Panc1 (cell line): ENCODE measurements at regions not wholly inside any gene's neighbourhood (a gene's known extent, or its start where the extent isn't known, plus 50 kb on each side); places are given as distances from the start of the nearest gene placed in this dataset.

Experiments used
- ATAC-seq: fragments of 200-7000 bp; cut with Tn5 transposase; 2 replicates; pipeline ENCODE4 v1.9.1; 2020; ENCODE audit warnings: mild to moderate bottlenecking, moderate library complexity
- BruUV-seq: library from RNA; stranded (reverse); fragments of 400-500 nt; replicated peaks from 2 replicates; lab custom pipeline; 2021; lab: Mats Ljungman, UMichigan
- CTCF ChIA-PET: fragments of 300-600 bp; sonication (Branson Sonifier 250); formaldehyde crosslinking; loops from one replicate; lab custom pipeline; 2022; ENCODE audit warnings: antibody characterized with exemption; lab: Charles Lee
- POLR2A ChIA-PET: fragments of 300-600 bp; sonication (Branson Sonifier 250); formaldehyde crosslinking; loops from one replicate; lab custom pipeline; 2022; ENCODE audit warnings: antibody characterized with exemption; lab: Charles Lee
- DNase-seq: peaks from one replicate; pipeline ENCODE4 v3.0.0-alpha.2; 2010; ENCODE audit warnings: low read depth, low spot score
- H3K27ac ChIP-seq: 2 replicates; pipeline ENCODE4 v1.5.1; 2011; ENCODE audit warnings: mild to moderate bottlenecking, low read length, inconsistent platforms
- H3K27me3 ChIP-seq: fragments of 200-500 bp; sonication (Bioruptor generic); 2 replicates; pipeline ENCODE4 v1.6.0; 2014; ENCODE audit warnings: low read length, inconsistent platforms; ENCODE audit not compliant: control insufficient read depth, insufficient read depth
- H3K36me3 ChIP-seq: fragments of 200-500 bp; sonication (Bioruptor generic); 2 replicates; pipeline ENCODE4 v1.5.1; 2014; ENCODE audit warnings: inconsistent platforms, mild to moderate bottlenecking, low read length, moderate library complexity; ENCODE audit not compliant: control insufficient read depth, insufficient read depth
- H3K4me1 ChIP-seq: 2 replicates; pipeline ENCODE4 v1.5.1; 2011; ENCODE audit warnings: inconsistent platforms, mild to moderate bottlenecking, low read length, moderate library complexity; ENCODE audit not compliant: control insufficient read depth, insufficient read depth
- H3K4me3 ChIP-seq, 2 experiments: 2 replicates each; pipeline ENCODE4 v1.5.1; 2011 to 2012; ENCODE audit warnings: low read depth in 2 of 2, low read length in 2 of 2, mild to moderate bottlenecking in 2 of 2, inconsistent platforms in 1 of 2, moderate library complexity in 1 of 2
- H3K9me3 ChIP-seq: fragments of 200-500 bp; sonication (Bioruptor generic); 2 replicates; pipeline ENCODE4 v1.5.1; 2014; ENCODE audit warnings: low read depth, mild to moderate bottlenecking, inconsistent platforms, low read length, moderate library complexity; ENCODE audit not compliant: control insufficient read depth, insufficient read depth
- CTCF ChIP-seq: fragments of 450-650 bp; IDR thresholded peaks from 2 replicates; pipeline ENCODE4 v1.5.1; 2017; ENCODE audit warnings: mild to moderate bottlenecking
- POLR2AphosphoS5 ChIP-seq: IDR thresholded peaks from 2 replicates; pipeline ENCODE4 v1.6.1; 2012; ENCODE audit warnings: mild to moderate bottlenecking, low read depth, low read length, moderate library complexity
- REST ChIP-seq, 2 experiments: IDR thresholded peaks; 2 replicates each; pipeline ENCODE4 v1.6.1; 2011 to 2012; ENCODE audit warnings: low read depth in 2 of 2, control low read depth in 1 of 2, low read length in 1 of 2, mild to moderate bottlenecking in 1 of 2, moderate library complexity in 1 of 2; ENCODE audit not compliant: insufficient read depth in 1 of 2
- SIN3A ChIP-seq: IDR thresholded peaks from 2 replicates; pipeline ENCODE4 v1.6.1; 2012; ENCODE audit warnings: low read depth, mild to moderate bottlenecking, low read length, moderate library complexity, borderline replicate concordance; ENCODE audit not compliant: insufficient read depth
- TCF7L2 ChIP-seq: IDR thresholded peaks from 2 replicates; pipeline ENCODE4 v1.6.1; 2011; ENCODE audit warnings: mild to moderate bottlenecking, low read depth, low read length, inconsistent platforms
- in situ Hi-C: cut with HindIII; loops from 2 replicates; pipeline ENCODE4 v1.10.0; 2016; ENCODE audit warnings: low sequenced_read_pairs, low pct_unique_long_range_greater_than_20kb
- intact Hi-C: fragments of 100-400 bp; cut with micrococcal nuclease; formaldehyde crosslinking; loops from one replicate; pipeline ENCODE4 v1.10.0; 2022; ENCODE audit not compliant: unreplicated experiment

- in situ Hi-C loops, result no loop called here
- no TSS peak for BruUV-seq
- Histone ChIP-seq H3K4me3 (no peak overlapping the region), H3K27me3 (no peaks in the 10 kb centered on the region), H3K4me1 (no peaks in the 10 kb centered on the region), H3K27ac (no peak overlapping the region), H3K36me3 (no peaks in the 10 kb centered on the region), H3K9me3 (no peaks in the 10 kb centered on the region)
- DNase-seq, result no peak
- ChIA-PET CTCF (no interaction called here), POLR2A (no interaction called here)
- intact Hi-C loops, result no loop called here
- ATAC-seq, result no peak
- TF ChIP-seq SIN3A (no peak), TCF7L2 (no peak), REST (IDR thresholded peaks at IDR 0.05; ENCODE audit: insufficient read depth in 1 of 2, low read depth in 2 of 2, low read length in 1 of 2) (no peak), POLR2AphosphoS5 (no peak), CTCF (no peak)
Observed at GRCh38 chr13:71338070-71338469, 528.9 kb downstream of the DACH1 start.

- H3K27me3 ChIP-seq, result no peaks in the 10 kb centered on the region
- ChIA-PET CTCF (no interaction called here), POLR2A (no interaction called here)
- ATAC-seq (no peak), DNase-seq (no peak)
- no peaks in the 10 kb centered on the region for H3K36me3 ChIP-seq
- in situ Hi-C loops (no loop called here), intact Hi-C loops (no loop called here)
- no peaks in the 10 kb centered on the region for H3K4me1 ChIP-seq
- H3K9me3 ChIP-seq, result no peaks in the 10 kb centered on the region
- no peak overlapping the region for H3K27ac ChIP-seq
- TF ChIP-seq REST (IDR thresholded peaks at IDR 0.05; ENCODE audit: insufficient read depth in 1 of 2, low read depth in 2 of 2, low read length in 1 of 2) (no peak), CTCF (no peak), SIN3A (no peak), TCF7L2 (no peak), POLR2AphosphoS5 (no peak)
- BruUV-seq, result no TSS peak
- H3K4me3 ChIP-seq, result no peak overlapping the region
Observed at GRCh38 chr13:71327266-71327665, 539.7 kb downstream of the DACH1 start.
